COLO668 (cell line): ENCODE measurements at regions not wholly inside any gene's neighbourhood (a gene's known extent, or its start where the extent isn't known, plus 50 kb on each side); places are given as distances from the start of the nearest gene placed in this dataset.

Experiments
- DNase-seq: peaks from one replicate; lab custom pipeline; 2025; ENCODE audit not compliant: unreplicated experiment; lab: John Stamatoyannopoulos, UW

DNA sequence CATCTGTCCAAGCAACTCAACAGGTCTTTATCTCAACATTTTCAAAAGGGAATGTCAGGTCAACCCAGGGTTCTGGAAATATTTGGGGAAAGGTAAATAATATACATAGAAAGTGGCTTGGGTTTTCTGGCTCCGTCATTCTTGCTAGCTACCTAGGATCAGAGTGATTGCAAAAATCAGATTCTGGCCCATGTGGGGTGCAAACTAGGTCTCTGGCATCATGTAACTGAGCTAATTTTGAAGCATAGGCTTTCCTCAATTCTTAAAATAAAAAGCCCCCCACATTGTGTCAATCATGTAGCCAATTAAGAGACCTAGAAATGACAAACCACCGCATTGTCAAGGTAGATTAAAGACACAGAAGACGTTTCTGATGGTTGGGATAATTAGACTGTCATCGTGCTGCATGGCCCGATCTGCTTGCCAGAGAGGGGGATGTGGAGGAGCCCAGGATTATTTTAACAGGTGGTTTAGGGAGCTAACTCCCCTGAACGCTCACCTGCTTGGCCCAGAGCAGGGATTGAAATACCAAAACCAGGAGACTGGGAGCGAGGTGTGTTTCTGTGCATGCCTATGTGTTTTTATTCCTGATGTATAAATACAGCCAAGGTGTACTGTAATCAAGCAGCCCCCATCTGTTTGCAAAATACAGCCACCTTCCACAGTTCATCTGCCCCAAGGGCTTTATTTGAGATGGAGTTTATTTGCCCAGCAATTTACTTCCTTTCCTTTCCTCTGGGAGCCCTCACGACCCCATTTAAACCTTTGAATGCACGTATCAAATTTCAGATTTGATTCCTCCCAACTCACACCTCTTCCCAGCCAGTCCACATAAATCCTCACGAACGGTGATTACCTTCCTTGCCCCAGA lies 189.5 kb downstream of the TTC8 start:
- peak; percentile 80 for DNase-seq

DNA sequence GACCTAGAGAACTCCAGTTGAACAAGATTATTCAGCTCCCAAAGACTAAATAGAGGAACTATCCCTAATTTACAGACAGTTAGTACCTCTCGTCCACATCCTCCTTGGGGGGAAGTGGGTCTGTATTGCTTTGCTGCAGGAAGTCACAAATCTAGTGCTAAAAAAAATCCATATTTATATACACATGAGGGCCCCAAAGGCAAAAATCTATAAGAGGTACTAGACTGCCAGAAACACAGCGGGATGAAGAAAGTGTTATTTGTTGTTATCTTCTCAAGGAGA lies 190.1 kb downstream of the TTC8 start:
- no peak for DNase-seq

DNA sequence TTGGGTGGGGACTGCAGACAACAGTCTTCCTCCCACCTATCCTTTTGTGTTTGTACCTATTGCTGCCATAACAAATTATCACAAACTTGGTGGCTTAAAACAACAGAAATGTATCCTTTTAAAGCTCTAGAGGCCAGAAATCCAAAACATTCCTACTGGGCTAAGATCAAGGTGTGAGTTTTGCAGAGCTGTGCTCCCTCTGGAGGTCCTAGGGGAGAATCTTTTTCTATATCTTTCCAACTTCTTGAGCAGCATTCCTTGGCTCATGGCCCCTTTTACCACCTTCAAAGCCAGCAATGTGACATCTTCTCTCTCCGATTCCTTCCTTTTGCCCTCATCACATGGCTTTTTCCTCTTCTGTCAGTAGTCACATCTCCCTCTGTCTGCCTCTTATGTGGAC lies 190.6 kb downstream of the TTC8 start:
- no peak for DNase-seq

DNA sequence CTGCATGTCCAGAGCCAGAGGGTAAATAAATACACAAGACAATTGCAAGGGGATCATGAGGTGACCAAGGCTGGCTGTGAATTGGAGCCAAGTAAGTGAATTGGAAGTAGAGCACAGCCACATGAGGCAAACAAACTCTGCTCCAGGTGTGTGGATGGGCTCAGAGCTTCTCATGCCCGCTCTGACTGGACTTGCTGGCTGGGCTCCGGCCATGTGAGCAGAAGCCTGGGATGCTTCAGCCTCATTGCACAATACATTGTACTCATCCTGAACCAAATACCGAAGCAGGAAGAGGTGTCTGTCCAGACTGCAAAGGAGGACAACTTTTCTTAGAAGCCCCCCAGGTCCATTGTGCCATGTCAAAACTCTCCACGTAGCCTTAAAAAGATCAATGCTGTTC lies 193.0 kb downstream of the TTC8 start:
- DNase-seq = no peak

DNA sequence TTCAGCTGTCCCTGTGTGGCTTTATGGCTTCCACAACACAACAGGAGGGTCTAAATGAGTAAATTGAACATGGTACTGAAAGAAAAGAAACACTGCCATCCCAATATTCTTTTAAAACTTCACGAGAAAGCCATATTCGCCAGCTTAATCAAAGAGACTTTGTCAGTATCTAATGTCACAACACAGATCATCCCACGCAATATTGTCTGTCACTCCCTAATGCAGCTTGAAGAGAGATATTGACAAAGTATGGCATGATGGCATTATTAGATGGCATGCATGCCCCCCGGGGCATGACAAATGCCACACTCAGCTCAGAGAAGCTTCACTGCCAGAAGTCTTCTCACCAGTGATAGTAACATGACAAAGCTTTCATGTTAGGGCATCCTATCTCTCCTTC lies 197.8 kb downstream of the TTC8 start:
- DNase-seq = no peak

DNA sequence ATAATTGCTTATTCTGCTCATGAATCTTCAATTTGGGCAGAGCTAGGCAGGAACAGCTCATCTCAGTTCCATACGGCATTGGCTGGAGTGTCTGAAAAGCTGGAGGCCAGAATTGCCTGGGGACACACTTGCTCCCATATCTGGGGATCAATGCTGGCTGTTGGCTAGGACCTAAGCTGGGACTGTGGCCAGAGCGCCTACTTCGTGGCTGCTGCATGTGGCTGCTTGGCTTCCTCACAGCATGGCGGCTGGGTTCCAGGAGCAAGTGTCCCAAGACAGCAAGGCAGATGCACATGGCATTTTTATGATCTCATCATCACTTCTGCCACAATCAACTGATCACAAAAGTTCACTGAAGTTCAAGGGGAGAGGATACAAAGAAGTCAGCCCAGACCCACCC lies 200.2 kb downstream of the TTC8 start:
- DNase-seq = no peak

DNA sequence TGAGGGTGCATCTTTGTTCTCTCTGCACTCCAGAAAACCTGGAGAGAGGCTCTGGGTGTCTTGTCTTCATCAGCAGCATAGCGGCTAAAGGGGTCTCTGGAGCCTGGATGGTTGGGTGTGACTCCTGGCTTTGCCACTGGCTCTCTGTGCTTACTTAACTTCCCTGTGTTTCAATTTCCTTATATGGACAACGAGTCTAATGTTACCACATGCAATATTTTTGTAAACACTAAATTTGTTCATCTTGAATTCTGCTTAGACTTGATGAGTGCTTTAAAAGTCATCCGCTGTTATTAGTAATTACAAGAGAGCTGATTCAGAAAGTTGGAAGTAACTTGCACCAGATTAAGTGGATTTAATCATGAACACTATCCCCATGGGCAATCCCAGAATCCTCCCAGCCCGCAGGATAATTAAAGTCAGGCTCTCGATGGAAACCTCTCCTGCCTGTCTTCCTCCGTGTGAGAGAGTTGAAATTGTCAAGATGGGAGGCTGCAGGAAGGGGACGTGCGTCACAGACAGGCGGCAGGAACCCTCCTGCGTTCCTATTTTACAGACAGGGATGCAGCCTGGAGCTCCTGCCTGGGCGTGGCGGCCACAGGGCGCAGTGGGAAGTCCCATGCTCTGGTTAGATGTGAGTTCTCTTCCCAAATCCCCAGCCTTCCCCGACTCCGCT lies 201.2 kb downstream of the TTC8 start:
- no peak for DNase-seq

DNA sequence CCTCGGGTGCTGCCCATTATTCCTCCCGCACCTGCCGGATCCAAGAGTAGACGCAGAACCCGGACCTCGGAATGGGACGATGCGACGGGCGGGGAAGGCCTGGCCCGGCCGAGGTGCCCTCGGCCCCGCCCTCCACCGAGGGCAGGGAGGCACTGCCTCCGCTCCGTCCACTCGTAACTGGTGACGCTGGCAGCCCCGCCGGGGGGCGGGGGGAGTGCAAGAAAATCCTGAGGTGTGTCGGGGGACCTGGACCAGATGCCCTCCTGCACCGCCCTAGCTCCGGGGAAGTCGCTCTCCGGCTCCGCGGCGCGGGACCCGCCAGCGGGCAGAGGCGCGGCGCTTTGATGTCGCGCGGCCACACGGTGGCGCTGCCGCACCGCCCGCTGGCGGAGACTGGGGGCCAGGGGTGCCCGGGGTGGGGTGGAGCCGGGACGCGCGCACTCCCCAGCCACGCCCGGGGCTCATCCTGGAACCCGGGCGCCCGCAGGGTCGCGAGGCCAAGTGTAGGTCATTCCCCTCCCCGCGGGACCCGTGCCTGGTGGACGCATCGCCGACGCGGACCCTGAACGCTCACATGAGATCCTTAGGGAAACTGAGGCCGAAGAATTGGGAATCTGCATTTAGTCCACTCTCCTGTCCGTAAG lies 202.8 kb downstream of the TTC8 start:
- peak; percentile 73 for DNase-seq

DNA sequence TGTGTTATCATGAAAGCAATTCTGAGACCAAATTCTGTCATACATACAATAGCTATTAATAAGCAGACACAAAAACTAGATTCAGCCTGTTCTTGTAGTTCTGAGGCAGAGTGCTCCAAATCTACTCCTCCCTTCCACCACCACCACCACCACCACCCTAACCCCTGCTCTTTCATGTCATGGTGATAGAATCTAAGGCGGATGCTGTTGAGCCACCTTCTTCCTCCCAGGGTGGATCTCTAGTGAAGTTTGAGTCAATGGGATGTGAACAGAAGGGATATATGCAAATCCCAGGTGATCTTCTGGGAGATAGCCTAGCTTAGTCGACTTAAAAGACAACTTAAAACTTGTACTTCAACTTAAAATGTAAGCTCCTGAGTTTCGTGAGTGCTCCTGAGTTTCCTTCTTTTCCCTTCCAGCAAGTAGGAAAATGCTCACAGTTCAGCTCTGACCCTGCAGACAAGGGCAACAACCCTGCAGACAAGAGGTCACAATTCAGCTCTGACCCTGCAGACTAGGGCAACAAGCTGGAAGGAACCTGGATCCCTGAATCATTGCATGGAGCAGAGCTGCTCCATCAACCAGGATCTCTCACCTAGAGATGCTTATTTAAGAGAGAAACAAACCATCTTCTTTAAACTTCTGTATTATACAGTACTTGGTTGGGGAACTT lies 204.1 kb downstream of the TTC8 start:
- no peak for DNase-seq

DNA sequence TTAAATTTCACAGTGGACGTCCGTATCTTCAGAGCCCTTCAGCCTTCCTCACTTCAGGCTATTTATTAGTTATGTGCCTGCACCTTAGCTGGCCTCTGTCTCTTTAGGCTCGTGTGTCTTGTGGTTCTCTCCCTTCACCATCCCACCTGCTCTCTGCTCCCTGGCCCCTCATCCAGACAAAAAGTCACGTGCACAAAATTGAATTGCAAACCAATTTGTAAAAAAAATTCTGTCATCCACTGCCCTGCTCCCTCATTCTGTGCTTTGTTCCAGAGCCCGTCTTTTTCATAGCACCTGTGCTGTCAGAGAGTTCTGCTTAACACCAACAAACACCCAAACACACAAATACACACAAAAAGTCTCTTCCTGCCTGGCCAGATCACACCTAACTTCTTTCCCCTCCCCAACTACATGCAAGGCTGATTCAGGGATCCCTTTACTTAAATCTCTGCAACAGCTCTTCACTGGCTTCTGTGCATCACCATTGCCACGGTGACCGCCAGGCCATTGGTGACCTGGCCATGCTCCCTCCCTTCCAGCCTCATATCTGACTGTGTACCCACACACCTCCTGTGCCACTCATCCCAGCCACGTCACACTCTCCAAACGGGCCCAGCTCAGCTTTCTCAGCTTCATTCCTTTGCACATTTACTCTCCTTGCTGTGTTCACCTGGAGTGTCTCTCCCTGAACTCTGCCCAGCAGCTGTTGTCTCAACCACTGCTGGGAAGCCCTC lies 205.7 kb downstream of the TTC8 start:
- no peak for DNase-seq

DNA sequence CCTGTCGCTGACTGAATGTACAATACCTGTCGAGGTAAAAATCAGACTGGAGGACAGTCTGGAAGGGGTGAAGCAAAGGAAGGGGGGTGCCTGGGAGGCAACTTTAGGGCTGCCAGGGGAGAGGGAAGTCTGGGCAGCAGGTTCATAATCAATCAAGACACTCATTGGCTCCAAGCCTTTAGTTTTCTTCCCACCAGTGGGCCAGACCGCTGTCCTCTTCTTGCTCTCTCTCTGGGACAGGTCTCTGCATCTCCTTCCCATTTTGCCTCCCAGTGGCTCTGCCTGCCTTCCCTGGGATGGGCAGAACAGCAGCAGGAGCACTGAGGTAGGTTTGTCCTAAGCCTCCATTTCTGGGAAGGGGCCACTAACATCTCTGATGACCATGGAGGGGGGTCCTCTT lies 206.5 kb downstream of the TTC8 start:
- no peak for DNase-seq

DNA sequence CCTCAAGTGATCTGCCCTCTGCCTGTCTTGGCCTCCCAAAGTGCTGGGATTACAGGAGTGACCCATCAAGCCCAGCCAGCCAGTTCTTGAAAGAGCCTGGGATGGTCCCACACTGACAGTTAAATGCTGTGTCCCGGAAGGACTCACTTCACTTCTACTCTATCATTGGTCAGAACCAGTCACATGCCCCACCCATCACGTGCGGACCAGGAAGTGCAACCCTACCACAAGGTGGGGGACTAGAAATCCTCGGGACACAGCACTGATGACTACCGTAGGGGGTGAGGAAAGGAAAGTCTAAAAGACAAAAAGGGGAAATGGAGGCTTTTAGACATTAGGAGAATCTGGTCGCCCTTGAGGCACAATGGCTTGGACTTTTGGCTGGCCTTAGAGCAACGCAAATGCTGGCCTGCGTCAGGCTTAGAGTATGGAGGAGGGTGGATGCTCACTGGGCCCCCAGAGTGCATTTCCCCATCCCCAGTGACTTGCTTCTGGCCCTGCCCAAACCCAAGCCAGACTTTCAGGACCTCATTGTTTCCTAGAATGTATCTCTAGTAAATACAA lies 207.7 kb downstream of the TTC8 start:
- DNase-seq = no peak

DNA sequence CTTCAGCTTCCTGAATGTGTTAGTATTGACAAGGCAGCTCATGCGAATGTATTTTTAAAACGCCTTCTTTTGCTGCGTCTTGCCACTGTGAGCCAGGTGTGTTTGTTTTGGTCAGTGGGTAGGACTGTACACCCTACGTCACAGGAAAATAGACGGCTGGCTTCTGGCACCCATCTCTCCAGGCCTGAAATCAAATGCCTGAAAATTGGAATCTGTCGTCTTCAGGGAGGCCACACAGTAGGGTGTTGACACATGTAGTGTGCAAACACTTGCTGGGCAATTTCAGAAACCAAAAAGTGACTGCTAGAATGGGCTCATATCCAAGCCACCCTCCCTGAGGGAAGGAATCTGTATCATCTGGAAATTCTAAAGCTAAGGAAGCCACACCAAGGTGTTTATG lies 209.3 kb downstream of the TTC8 start:
- DNase-seq = peak; percentile 52

DNA sequence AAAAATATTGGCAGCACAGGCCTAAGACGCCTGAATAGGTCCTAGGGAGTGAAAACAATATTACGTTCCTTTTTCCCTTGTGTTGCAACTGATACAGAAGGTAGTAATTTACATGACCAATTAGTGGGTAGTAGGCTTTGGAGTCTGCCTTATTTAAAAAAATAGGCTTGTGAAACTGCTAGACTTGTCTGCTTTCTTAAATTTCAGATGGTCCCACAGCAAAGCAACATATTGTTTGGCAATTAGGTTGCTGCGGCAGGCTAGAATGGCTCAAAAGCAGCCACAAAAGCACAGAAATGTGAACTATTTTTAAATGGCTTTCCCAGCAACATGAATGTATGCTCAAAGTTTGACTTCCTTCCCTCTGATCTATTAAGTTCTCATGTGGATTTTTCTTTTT lies 211.9 kb downstream of the TTC8 start:
- DNase-seq = no peak

DNA sequence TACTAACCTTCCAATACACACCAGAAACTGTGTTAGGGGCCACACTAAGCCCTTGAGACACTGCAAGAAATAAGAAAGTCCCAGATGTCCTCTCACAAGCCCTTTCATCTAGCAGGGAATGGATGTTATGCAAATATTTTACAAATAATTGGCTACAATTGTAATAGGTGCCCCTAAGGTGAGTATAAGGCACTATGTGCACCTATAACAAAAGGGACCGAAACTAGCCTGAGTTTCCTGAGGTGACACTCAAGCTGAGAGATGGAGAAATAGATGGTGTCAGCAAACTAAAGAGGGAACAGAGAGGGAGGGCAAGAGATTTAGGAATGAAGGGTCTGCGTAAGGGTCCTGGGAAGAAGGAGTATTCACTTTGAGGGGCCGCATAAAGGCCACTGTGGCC lies 212.6 kb downstream of the TTC8 start:
- no peak for DNase-seq

DNA sequence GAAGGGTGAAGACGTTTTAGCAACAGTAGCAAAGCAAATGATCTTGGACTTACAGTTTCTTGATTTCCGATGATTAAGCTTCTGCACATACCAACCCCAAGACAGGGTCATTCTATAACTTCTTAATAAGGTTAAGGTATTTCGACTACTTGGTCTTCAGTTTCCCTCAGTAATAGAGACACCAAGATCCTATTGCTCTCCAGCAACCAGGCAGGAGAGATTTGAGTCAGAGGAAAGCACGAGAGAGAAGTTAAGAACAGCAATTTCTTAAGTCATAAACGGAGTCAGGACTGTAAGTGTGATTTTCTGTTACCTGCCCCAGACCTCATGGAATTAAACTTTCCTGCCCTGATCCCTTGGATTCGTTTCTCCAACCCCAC lies 215.6 kb downstream of the TTC8 start:
- DNase-seq = no peak

DNA sequence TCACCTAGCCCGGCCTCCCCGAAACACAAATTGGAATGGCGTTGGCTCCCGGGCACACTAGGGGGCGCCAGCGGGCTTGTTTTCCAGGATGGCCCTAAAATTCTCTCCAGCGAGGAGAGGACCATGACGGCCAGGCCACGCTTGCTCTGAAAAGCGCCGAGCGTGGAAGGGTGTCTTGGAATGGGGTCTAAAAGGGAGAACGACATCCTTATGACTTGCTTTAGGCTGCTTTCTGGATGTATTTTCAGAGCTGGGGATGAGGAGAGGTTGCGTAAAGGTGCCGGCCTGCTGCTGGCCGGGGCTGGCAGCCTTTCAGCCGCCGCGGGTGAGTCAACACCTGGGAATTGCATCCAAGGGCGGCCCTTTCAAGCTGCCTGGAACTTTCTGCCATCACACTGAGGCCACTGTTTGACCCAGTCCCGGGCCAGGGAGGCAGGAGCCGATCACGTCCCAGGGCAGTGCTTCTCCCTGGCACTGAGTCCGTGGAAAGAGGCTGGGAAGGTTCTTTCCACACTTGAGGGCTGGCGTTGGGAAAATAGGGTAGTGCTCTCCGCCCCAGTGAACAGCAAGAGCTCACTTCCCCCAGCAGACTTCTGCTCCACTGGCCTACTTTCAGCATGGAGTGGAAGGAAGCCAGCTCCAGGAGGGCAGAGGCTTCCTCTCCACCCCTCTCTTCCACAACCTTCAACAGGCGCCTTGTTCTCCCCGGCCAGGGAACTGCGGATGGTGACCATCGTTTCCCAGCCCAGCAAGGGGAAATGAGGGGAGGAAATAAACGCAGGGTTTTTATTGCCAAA lies 216.2 kb downstream of the TTC8 start:
- peak; percentile 92 for DNase-seq

DNA sequence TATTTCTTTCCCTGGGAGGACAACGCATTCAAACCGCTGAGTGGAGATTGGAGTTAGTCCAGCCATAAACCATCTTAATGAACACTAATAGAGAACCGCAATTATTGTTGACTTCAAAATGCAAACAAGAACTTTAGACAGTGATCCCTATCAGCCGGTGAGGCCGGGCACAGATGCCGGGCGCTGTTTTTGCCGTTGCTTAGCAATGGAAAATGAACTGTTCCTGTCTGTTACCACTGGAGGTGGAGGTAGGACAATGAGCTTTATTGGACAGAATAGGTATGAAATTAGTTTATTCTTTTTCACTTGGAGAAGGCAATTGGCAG lies 216.8 kb downstream of the TTC8 start:
- DNase-seq = peak; percentile 88

DNA sequence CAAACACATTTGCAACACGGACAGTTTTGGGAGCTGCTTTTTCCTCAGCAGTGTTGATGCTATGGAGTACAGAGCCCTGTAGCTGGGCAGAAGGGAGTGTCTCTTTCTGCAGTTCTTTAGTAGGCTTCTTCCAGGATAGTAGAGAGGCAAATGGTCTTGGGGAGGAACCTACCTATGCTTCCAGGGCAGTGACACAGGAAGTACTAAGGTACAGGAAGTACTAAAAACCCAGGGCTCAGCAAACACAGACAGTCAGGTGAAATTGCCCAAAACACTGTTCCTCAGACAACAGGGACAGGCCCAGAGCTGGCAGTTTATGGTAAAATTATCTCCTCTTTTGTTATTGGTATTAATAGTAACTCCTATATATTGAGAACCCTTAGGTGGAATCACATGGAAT lies 217.6 kb downstream of the TTC8 start:
- no peak for DNase-seq

DNA sequence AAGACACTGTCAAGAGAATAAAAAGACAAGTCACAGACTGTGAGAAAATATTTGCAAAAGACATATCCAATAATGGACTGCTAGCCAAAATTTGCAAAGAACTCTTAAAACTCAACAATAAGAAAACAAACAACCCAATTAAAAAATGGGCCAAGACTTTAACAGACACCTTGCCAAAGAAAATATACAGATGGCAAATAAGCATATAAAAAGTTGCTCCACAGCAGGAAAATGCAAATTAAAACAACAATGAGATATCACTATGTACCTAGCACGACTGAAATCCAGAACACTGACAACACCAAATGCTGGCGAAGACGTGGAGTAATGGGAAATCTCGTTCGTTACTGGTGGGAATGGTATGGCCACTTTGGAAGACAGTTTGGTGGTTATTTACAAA lies 228.9 kb downstream of the TTC8 start:
- no peak for DNase-seq
